ENCODE measurements at regions not wholly inside any gene's neighbourhood (a gene's known extent, or its start where the extent isn't known, plus 50 kb on each side); places are given as distances from the start of the nearest gene placed in this dataset.

DNA sequence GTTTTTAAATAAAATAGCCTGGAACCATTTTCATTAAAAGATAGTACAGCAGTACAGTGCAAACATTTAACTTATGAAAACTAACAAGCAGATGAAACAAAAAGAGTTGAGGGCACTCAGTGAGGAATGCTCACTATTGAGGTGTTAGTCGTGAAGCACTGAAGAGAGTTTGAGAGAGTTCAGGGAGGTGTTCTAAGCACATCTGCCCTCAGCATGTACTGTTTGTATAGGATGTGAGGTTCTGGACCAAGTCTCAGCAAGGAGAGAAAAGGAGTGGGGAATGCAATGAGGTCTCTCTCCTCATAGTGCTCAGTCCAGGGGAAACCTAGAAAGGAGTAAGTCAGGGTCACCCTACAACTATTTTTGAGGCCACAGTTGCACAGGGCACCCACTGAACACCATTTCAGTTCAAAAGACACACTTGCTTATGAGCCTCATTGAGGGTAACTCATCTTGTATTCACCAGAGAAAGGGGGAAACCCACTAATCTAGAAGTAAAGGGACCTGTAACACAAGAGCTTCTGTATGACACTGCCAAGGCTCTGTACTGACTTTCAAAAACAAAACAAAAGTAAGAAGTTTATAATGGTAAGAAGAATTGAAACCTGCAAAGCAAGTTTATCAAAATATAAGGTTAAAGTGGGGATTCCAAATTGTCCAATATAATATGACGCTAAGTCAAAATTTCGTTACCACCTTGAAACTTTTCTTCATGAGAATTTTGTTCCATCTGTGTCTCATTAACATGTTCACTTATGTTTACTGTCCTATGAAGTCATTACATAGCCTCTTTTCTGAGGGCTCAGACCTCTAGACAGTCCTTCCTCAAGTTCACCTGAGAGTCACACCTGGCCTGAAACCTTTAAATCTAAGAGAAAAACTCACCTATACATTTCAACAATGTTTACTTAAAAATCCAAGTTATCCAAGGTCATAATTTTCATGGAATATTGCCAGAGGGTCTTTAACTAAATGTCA is 275.3 kb downstream of the ETS1 start (continued):
- TF ChIP-seq, protein P1, sequence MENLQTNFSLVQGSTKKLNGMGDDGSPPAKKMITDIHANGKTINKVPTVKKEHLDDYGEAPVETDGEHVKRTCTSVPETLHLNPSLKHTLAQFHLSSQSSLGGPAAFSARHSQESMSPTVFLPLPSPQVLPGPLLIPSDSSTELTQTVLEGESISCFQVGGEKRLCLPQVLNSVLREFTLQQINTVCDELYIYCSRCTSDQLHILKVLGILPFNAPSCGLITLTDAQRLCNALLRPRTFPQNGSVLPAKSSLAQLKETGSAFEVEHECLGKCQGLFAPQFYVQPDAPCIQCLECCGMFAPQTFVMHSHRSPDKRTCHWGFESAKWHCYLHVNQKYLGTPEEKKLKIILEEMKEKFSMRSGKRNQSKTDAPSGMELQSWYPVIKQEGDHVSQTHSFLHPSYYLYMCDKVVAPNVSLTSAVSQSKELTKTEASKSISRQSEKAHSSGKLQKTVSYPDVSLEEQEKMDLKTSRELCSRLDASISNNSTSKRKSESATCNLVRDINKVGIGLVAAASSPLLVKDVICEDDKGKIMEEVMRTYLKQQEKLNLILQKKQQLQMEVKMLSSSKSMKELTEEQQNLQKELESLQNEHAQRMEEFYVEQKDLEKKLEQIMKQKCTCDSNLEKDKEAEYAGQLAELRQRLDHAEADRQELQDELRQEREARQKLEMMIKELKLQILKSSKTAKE (IDR thresholded peaks at IDR 0.05; ENCODE audit: low read depth, poor library complexity, severe bottlenecking) = peak; percentile 13
- TF ChIP-seq SP1 (IDR thresholded peaks at IDR 0.05; ENCODE audit: low read depth, low read length) (no peak), POU2F2 (IDR thresholded peaks at IDR 0.05; ENCODE audit: borderline replicate concordance, low read depth, low read length) (no peak), NFIC (IDR thresholded peaks at IDR 0.05; ENCODE audit: low read depth, low read length) (peak; percentile 32; the same call in 1 of the 2 replicates)
- TF ChIP-seq, protein P2, sequence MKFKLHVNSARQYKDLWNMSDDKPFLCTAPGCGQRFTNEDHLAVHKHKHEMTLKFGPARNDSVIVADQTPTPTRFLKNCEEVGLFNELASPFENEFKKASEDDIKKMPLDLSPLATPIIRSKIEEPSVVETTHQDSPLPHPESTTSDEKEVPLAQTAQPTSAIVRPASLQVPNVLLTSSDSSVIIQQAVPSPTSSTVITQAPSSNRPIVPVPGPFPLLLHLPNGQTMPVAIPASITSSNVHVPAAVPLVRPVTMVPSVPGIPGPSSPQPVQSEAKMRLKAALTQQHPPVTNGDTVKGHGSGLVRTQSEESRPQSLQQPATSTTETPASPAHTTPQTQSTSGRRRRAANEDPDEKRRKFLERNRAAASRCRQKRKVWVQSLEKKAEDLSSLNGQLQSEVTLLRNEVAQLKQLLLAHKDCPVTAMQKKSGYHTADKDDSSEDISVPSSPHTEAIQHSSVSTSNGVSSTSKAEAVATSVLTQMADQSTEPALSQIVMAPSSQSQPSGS (IDR thresholded peaks at IDR 0.05; ENCODE audit: low read length) = peak; percentile 32; the same call in 1 of the 2 replicates

DNA sequence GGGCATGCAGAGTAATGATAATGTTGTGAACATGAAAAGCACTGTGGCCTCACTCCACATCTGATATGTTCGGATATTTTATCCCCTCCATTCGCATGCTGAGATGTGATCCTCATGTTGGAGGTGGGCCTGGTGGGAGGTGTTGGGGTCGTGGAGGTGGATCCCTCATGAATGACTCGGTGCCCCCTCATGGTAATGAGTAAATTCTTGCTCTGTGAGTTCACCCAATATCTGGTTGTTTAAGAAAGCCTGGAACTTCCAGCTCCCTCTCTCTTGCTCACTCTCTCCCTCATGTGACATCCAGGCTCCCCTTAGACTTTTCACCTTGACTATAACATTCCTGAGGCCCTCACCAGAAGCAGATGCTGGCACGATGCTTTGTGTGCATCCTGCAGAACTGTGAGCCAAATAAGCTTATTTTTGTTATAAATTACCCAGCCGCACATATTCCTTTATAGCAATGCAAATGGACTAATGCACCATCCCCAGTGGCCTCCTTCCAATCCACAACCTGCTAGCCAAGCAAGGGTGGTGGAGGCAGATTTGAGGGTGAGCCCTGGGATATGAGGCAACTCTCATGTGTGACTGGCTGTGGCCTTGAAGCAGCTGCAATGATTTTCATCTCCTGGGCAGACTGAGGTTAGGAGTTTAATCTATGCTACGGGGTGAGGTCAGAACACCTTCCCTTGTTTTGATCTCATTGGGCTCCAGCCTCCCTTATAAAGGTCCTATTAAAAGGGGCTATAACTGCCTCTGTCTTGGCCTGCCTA is 276.5 kb downstream of the ETS1 start:
- no peaks in the 10 kb centered on the region for H3K36me3 ChIP-seq (ENCODE audit: control insufficient read depth in 2 of 2, insufficient read depth in 2 of 2, low read length in 1 of 2)
- no peaks in the 10 kb centered on the region for H4K20me1 ChIP-seq (ENCODE audit: control insufficient read depth, insufficient read depth)
- peaks cover 8% of the 10 kb centered on the region for H3K4me1 ChIP-seq (ENCODE audit: control insufficient read depth, insufficient read depth, low read length)
- no peak overlapping the region for H2AFZ ChIP-seq (ENCODE audit: control insufficient read depth, low read depth, low read length)
- FAIRE-seq (no peak), DNase-seq (ENCODE audit: low read depth, low spot score) (no peak), ATAC-seq (no peak)
- no peaks in the 10 kb centered on the region for H3K79me2 ChIP-seq (ENCODE audit: control insufficient read depth, insufficient read depth, low read length)
- RAD21 ChIA-PET (ENCODE audit: unreplicated experiment) = no interaction called here
- CTCF ChIA-PET = no interaction called here
- peaks cover 11% of the 10 kb centered on the region for H3K9me3 ChIP-seq (replicated peaks; ENCODE audit: control insufficient read depth, insufficient read depth, low read length)
- POLR2A ChIA-PET = interaction anchor here (0.9 kb wide), 1 partner anchor 11 kb away, joined by 3 read pairs; no protein-coding TSS in a partner anchor
- BruUV-seq (replicated peaks) = no TSS peak
- 59% methylated on average over 7 of the region's 7 CpGs for WGBS (ENCODE audit: insufficient coverage, insufficient replicate concordance, low lambda C conversion rate, missing lambda C conversion rate)
- in situ Hi-C loops (cut with MboI) = no loop called here
- intact Hi-C loops (cut with micrococcal nuclease; ENCODE audit: unreplicated experiment) = no loop called here
- TF ChIP-seq SMAD1 (IDR thresholded peaks at IDR 0.05; ENCODE audit: low read depth, partially characterized antibody) (no peak), JUNB (IDR thresholded peaks at IDR 0.05) (no peak), CBX5 (IDR thresholded peaks at IDR 0.05; ENCODE audit: low read depth) (no peak), NRF1 (conservative IDR thresholded peaks at IDR 0.05; ENCODE audit: low read depth, low read length) (no peak), YBX1 (IDR thresholded peaks at IDR 0.05) (no peak), RB1 (IDR thresholded peaks at IDR 0.05; ENCODE audit: borderline replicate concordance) (no peak)
- no peak overlapping the region for H3K9ac ChIP-seq (ENCODE audit: control insufficient read depth, insufficient read depth, low read length)
- H3K27me3 ChIP-seq (replicated peaks in 1 of 2; ENCODE audit: control insufficient read depth in 2 of 2, insufficient read depth in 2 of 2, low read length in 1 of 2) = no peaks in the 10 kb centered on the region
- H3K27ac ChIP-seq (ENCODE audit: control insufficient read depth, insufficient read depth) = no peak overlapping the region
- H3K4me2 ChIP-seq (ENCODE audit: control insufficient read depth, insufficient read depth) = no peak overlapping the region
- SMC1A ChIA-PET (ENCODE audit: uncharacterized antibody, unreplicated experiment) = interaction anchor here (0.9 to 2.8 kb wide), 2 partner anchors 8 to 161 kb away, joined by 3 to 11 read pairs; no protein-coding TSS in a partner anchor
- no peak overlapping the region for H3K4me3 ChIP-seq

Measured in GM12878 (cell line).